WTC11 (cell line): ENCODE measurements at regions not wholly inside any gene's neighbourhood (a gene's known extent, or its start where the extent isn't known, plus 50 kb on each side); places are given as distances from the start of the nearest gene placed in this dataset.

Experiments
- ATAC-seq: fragments of 200-7000 bp; cut with Tn5 transposase; 2 replicates; pipeline ENCODE4 v1.10.0; 2021; ENCODE audit warnings: mild to moderate bottlenecking, moderate library complexity
- CTCF ChIA-PET: fragments of 300-600 bp; sonication (Branson Sonifier 250); formaldehyde crosslinking; loops from one replicate; lab custom pipeline; 2021; ENCODE audit warnings: antibody characterized with exemption; lab: Charles Lee
- POLR2A ChIA-PET: fragments of 350-600 bp; sonication (Branson Sonifier 250); formaldehyde crosslinking; loops from one replicate; lab custom pipeline; 2021; ENCODE audit warnings: antibody characterized with exemption; lab: Charles Lee
- DNase-seq: peaks from one replicate; pipeline ENCODE4 v3.0.0; 2021; ENCODE audit warnings: low spot score
- H3K27ac Mint-ChIP-seq: 2 replicates; pipeline ENCODE4 v1.8.0; 2021; ENCODE audit warnings: mixed read lengths
- H3K27me3 Mint-ChIP-seq: 2 replicates; pipeline ENCODE4 v1.8.0; 2021; ENCODE audit warnings: low read depth, mild to moderate bottlenecking, moderate library complexity, mixed read lengths
- H3K36me3 Mint-ChIP-seq: 2 replicates; pipeline ENCODE4 v1.8.0; 2021; ENCODE audit warnings: mixed read lengths
- H3K4me1 Mint-ChIP-seq: 2 replicates; pipeline ENCODE4 v1.8.0; 2022; ENCODE audit warnings: mixed read lengths
- H3K4me3 Mint-ChIP-seq: 2 replicates; pipeline ENCODE4 v1.8.0; 2021; ENCODE audit warnings: mild to moderate bottlenecking, moderate library complexity, mixed read lengths
- H3K9me3 Mint-ChIP-seq: 2 replicates; pipeline ENCODE4 v1.8.0; 2021; ENCODE audit warnings: mixed read lengths
- CTCF ChIP-seq: fragments of 200-600 bp; IDR thresholded peaks from 2 replicates; pipeline ENCODE4 v1.8.0; 2022; ENCODE audit warnings: antibody characterized with exemption
- FOXP1 ChIP-seq: sonication (generic); formaldehyde crosslinking; IDR thresholded peaks from 2 replicates; pipeline ENCODE4 v1.8.0; 2022; ENCODE audit warnings: missing genetic modification reagents, mild to moderate bottlenecking, moderate library complexity, borderline replicate concordance
- MXD4 ChIP-seq: fragments of 250-450 bp; sonication (Bioruptor Pico); IDR thresholded peaks from 2 replicates; pipeline ENCODE4 v1.8.0; 2021; ENCODE audit warnings: mild to moderate bottlenecking, moderate library complexity, borderline replicate concordance
- NFATC4 ChIP-seq: fragments of 250-450 bp; sonication (Bioruptor Pico); IDR thresholded peaks from 2 replicates; pipeline ENCODE4 v1.9.0; 2021; ENCODE audit warnings: mild to moderate bottlenecking
- SOX15 ChIP-seq: fragments of 250-450 bp; sonication (Bioruptor Pico); IDR thresholded peaks from 2 replicates; pipeline ENCODE4 v1.9.0; 2021; ENCODE audit warnings: mild to moderate bottlenecking
- TCF7 ChIP-seq: sonication (generic); formaldehyde crosslinking; IDR thresholded peaks from 2 replicates; pipeline ENCODE4 v1.8.0; 2022; ENCODE audit warnings: mild to moderate bottlenecking, low read depth, missing genetic modification reagents, moderate library complexity
- USF2 ChIP-seq: sonication (generic); formaldehyde crosslinking; IDR thresholded peaks from 2 replicates; pipeline ENCODE4 v1.8.1; 2023; ENCODE audit warnings: mild to moderate bottlenecking, missing genetic modification reagents, moderate library complexity
- ZMAT4 ChIP-seq: fragments of 250-450 bp; sonication (Bioruptor Pico); IDR thresholded peaks from 2 replicates; pipeline ENCODE4 v1.9.0; 2021; ENCODE audit warnings: mild to moderate bottlenecking
- ZNF121 ChIP-seq: sonication (generic); formaldehyde crosslinking; IDR thresholded peaks from 2 replicates; pipeline ENCODE4 v1.8.0; 2023; ENCODE audit warnings: missing genetic modification reagents
- ZNF232 ChIP-seq: sonication (generic); formaldehyde crosslinking; IDR thresholded peaks from 2 replicates; pipeline ENCODE4 v1.8.0; 2022; ENCODE audit warnings: mild to moderate bottlenecking, missing genetic modification reagents
- ZNF317 ChIP-seq: sonication (generic); formaldehyde crosslinking; IDR thresholded peaks from 2 replicates; pipeline ENCODE4 v1.8.1; 2023; ENCODE audit warnings: low read depth, mild to moderate bottlenecking, moderate library complexity, missing genetic modification reagents, borderline replicate concordance
- TF ChIP-seq, protein P1 (sequence below): sonication (generic); formaldehyde crosslinking; IDR thresholded peaks from 2 replicates; pipeline ENCODE4 v1.8.0; 2023; ENCODE audit warnings: missing genetic modification reagents, mild to moderate bottlenecking, borderline replicate concordance
- TF ChIP-seq, protein P2 (sequence below): sonication (generic); formaldehyde crosslinking; IDR thresholded peaks from 2 replicates; pipeline ENCODE4 v1.8.1; 2022; ENCODE audit warnings: low read depth, mild to moderate bottlenecking, moderate library complexity, missing genetic modification reagents, borderline replicate concordance
- TF ChIP-seq, protein P3 (sequence below): sonication (generic); formaldehyde crosslinking; IDR thresholded peaks from 2 replicates; pipeline ENCODE4 v1.8.1; 2023; ENCODE audit warnings: mild to moderate bottlenecking, missing genetic modification reagents, borderline replicate concordance
- TF ChIP-seq, protein P4 (sequence below): sonication (generic); formaldehyde crosslinking; IDR thresholded peaks from 2 replicates; pipeline ENCODE4 v1.8.1; 2022; ENCODE audit warnings: mild to moderate bottlenecking, missing genetic modification reagents, moderate library complexity, borderline replicate concordance

- TF ChIP-seq, protein P1, sequence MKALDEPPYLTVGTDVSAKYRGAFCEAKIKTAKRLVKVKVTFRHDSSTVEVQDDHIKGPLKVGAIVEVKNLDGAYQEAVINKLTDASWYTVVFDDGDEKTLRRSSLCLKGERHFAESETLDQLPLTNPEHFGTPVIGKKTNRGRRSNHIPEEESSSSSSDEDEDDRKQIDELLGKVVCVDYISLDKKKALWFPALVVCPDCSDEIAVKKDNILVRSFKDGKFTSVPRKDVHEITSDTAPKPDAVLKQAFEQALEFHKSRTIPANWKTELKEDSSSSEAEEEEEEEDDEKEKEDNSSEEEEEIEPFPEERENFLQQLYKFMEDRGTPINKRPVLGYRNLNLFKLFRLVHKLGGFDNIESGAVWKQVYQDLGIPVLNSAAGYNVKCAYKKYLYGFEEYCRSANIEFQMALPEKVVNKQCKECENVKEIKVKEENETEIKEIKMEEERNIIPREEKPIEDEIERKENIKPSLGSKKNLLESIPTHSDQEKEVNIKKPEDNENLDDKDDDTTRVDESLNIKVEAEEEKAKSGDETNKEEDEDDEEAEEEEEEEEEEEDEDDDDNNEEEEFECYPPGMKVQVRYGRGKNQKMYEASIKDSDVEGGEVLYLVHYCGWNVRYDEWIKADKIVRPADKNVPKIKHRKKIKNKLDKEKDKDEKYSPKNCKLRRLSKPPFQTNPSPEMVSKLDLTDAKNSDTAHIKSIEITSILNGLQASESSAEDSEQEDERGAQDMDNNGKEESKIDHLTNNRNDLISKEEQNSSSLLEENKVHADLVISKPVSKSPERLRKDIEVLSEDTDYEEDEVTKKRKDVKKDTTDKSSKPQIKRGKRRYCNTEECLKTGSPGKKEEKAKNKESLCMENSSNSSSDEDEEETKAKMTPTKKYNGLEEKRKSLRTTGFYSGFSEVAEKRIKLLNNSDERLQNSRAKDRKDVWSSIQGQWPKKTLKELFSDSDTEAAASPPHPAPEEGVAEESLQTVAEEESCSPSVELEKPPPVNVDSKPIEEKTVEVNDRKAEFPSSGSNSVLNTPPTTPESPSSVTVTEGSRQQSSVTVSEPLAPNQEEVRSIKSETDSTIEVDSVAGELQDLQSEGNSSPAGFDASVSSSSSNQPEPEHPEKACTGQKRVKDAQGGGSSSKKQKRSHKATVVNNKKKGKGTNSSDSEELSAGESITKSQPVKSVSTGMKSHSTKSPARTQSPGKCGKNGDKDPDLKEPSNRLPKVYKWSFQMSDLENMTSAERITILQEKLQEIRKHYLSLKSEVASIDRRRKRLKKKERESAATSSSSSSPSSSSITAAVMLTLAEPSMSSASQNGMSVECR, result no peak
- TF ChIP-seq FOXP1, result no peak
- TF ChIP-seq ZMAT4, result no peak
Measured at GRCh38 chr5:110219769-110220168, 506.7 kb downstream of the TMEM232 start (continued).

DNA sequence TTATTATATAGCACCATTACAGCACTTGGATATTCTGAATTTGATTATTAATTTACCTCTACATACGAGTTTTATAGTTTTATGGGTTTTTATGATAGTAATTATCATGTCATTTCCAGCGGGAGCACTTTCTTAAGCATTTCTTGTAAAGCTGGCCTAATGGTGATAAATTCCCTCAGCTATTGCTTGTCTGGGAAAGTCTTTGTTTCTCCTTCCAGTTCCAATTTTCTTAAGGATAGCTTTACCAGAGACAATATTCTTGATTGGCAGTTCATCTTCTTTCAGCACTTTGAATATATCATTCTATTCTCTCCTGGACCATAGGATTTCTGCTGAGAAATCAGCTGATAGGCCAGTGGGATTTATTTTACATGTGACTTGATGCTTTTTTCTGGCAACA, 505.4 kb downstream of the TMEM232 start:
- no peaks in the 10 kb centered on the region for H3K27me3 Mint-ChIP-seq
- ChIA-PET CTCF (no interaction called here), POLR2A (no interaction called here)
- H3K27ac Mint-ChIP-seq, result no peak overlapping the region
- H3K4me1 Mint-ChIP-seq, result no peaks in the 10 kb centered on the region
- H3K36me3 Mint-ChIP-seq, result peaks cover 17% of the 10 kb centered on the region
- no peak for DNase-seq
- no peak for ATAC-seq
- no peak overlapping the region for H3K4me3 Mint-ChIP-seq
- H3K9me3 Mint-ChIP-seq, result peaks cover 59% of the 10 kb centered on the region
- TF ChIP-seq CTCF, result no peak
- no peak for TF ChIP-seq ZNF232 (CRISPR knock-in tag)
- no peak for TF ChIP-seq TCF7 (CRISPR knock-in tag)

GRCh38 chr5:110224050-110224449, 502.4 kb downstream of the TMEM232 start:
- H3K36me3 Mint-ChIP-seq, result no peaks in the 10 kb centered on the region

More at GRCh38 chr5:110224050-110224449, 502.4 kb downstream of the TMEM232 start:
- H3K4me1 Mint-ChIP-seq, result no peaks in the 10 kb centered on the region
- DNase-seq, result no peak
- ATAC-seq, result no peak
- H3K9me3 Mint-ChIP-seq, result peaks cover 30% of the 10 kb centered on the region
- CTCF ChIA-PET, result no interaction called here
- POLR2A ChIA-PET, result no interaction called here
- no peak for TF ChIP-seq NFATC4
- TF ChIP-seq USF2 (CRISPR knock-in tag), result no peak
- TF ChIP-seq ZNF121, result no peak
- no peak for TF ChIP-seq ZNF317 (CRISPR knock-in tag)
- TF ChIP-seq, protein P2, sequence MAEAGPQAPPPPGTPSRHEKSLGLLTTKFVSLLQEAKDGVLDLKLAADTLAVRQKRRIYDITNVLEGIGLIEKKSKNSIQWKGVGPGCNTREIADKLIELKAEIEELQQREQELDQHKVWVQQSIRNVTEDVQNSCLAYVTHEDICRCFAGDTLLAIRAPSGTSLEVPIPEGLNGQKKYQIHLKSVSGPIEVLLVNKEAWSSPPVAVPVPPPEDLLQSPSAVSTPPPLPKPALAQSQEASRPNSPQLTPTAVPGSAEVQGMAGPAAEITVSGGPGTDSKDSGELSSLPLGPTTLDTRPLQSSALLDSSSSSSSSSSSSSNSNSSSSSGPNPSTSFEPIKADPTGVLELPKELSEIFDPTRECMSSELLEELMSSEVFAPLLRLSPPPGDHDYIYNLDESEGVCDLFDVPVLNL, result no peak
- no peak for TF ChIP-seq SOX15 (CRISPR knock-in tag)
- no peak for TF ChIP-seq MXD4 (CRISPR knock-in tag)
- TF ChIP-seq, protein P3, sequence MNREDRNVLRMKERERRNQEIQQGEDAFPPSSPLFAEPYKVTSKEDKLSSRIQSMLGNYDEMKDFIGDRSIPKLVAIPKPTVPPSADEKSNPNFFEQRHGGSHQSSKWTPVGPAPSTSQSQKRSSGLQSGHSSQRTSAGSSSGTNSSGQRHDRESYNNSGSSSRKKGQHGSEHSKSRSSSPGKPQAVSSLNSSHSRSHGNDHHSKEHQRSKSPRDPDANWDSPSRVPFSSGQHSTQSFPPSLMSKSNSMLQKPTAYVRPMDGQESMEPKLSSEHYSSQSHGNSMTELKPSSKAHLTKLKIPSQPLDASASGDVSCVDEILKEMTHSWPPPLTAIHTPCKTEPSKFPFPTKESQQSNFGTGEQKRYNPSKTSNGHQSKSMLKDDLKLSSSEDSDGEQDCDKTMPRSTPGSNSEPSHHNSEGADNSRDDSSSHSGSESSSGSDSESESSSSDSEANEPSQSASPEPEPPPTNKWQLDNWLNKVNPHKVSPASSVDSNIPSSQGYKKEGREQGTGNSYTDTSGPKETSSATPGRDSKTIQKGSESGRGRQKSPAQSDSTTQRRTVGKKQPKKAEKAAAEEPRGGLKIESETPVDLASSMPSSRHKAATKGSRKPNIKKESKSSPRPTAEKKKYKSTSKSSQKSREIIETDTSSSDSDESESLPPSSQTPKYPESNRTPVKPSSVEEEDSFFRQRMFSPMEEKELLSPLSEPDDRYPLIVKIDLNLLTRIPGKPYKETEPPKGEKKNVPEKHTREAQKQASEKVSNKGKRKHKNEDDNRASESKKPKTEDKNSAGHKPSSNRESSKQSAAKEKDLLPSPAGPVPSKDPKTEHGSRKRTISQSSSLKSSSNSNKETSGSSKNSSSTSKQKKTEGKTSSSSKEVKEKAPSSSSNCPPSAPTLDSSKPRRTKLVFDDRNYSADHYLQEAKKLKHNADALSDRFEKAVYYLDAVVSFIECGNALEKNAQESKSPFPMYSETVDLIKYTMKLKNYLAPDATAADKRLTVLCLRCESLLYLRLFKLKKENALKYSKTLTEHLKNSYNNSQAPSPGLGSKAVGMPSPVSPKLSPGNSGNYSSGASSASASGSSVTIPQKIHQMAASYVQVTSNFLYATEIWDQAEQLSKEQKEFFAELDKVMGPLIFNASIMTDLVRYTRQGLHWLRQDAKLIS, result no peak
- TF ChIP-seq, protein P4, sequence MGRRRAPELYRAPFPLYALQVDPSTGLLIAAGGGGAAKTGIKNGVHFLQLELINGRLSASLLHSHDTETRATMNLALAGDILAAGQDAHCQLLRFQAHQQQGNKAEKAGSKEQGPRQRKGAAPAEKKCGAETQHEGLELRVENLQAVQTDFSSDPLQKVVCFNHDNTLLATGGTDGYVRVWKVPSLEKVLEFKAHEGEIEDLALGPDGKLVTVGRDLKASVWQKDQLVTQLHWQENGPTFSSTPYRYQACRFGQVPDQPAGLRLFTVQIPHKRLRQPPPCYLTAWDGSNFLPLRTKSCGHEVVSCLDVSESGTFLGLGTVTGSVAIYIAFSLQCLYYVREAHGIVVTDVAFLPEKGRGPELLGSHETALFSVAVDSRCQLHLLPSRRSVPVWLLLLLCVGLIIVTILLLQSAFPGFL (CRISPR knock-in tag), result no peak
- no peak for TF ChIP-seq FOXP1
- H3K27ac Mint-ChIP-seq, result no peak overlapping the region
- no peaks in the 10 kb centered on the region for H3K27me3 Mint-ChIP-seq
- H3K4me3 Mint-ChIP-seq, result no peak overlapping the region
